Astrocyte (in vitro differentiated cells and primary cell): ENCODE measurements at regions not wholly inside any gene's neighbourhood (a gene's known extent, or its start where the extent isn't known, plus 50 kb on each side); places are given as distances from the start of the nearest gene placed in this dataset.

Experiments
- EZH2 ChIP-seq: IDR thresholded peaks from 2 replicates; pipeline ENCODE4 v1.6.1; 2012; ENCODE audit warnings: mild to moderate bottlenecking, low read length, inconsistent platforms; ENCODE audit not compliant: insufficient read depth
- TF ChIP-seq, protein P1 (sequence below): IDR thresholded peaks from 2 replicates; pipeline ENCODE4 v1.5.1; 2011; ENCODE audit warnings: low read depth, mild to moderate bottlenecking, inconsistent platforms, low read length, moderate library complexity; ENCODE audit not compliant: insufficient read depth

DNA sequence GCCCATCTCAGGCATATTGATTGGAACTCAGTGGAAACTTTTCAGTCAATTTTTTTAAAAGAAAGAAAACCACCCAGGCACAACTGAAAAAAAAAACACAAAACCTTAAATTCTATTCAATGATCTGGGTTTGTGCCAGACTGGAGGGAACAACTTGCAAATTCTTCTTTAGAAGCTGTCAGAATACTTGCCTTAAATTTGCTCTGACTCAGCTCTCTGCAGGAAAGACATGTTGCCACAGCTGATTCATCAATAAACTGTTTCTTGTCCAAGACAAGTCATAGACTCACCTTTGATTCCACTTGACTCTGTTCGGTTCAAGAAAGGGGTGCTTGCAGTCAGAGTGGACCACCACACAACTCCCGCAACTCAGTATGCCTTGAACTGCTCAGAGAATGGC, 117.8 kb upstream of the F13A1 start:
- TF ChIP-seq, protein P1, sequence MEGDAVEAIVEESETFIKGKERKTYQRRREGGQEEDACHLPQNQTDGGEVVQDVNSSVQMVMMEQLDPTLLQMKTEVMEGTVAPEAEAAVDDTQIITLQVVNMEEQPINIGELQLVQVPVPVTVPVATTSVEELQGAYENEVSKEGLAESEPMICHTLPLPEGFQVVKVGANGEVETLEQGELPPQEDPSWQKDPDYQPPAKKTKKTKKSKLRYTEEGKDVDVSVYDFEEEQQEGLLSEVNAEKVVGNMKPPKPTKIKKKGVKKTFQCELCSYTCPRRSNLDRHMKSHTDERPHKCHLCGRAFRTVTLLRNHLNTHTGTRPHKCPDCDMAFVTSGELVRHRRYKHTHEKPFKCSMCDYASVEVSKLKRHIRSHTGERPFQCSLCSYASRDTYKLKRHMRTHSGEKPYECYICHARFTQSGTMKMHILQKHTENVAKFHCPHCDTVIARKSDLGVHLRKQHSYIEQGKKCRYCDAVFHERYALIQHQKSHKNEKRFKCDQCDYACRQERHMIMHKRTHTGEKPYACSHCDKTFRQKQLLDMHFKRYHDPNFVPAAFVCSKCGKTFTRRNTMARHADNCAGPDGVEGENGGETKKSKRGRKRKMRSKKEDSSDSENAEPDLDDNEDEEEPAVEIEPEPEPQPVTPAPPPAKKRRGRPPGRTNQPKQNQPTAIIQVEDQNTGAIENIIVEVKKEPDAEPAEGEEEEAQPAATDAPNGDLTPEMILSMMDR: no peak
- no peak for TF ChIP-seq EZH2
